Caco-2 (cell line): ENCODE measurements at regions not wholly inside any gene's neighbourhood (a gene's known extent, or its start where the extent isn't known, plus 50 kb on each side); places are given as distances from the start of the nearest gene placed in this dataset.

Experiments used
- BruUV-seq: library from RNA; stranded (reverse); fragments of 400-500 nt; replicated peaks from 2 replicates; lab custom pipeline; 2021; lab: Mats Ljungman, UMichigan
- CTCF ChIA-PET: fragments of 300-600 bp; sonication (Branson Sonifier 250); formaldehyde crosslinking; loops from one replicate; lab custom pipeline; 2022; ENCODE audit warnings: antibody characterized with exemption; lab: Charles Lee
- POLR2A ChIA-PET: fragments of 300-600 bp; sonication (Branson Sonifier 250); formaldehyde crosslinking; loops from one replicate; lab custom pipeline; 2022; ENCODE audit warnings: antibody characterized with exemption; lab: Charles Lee
- DNase-seq, 2 experiments: peaks; one replicate each; pipeline versions ENCODE4 v3.0.0 to v3.0.0-alpha.2; 2020 to 2022
- H3K27me3 ChIP-seq: replicated peaks from 2 replicates; pipeline ENCODE4 v1.6.0; 2011; ENCODE audit warnings: low read length; ENCODE audit not compliant: control insufficient read depth, insufficient read depth
- H3K36me3 ChIP-seq: 2 replicates; pipeline ENCODE4 v1.5.1; 2011; ENCODE audit warnings: low read length; ENCODE audit not compliant: control insufficient read depth, insufficient read depth
- H3K4me1 ChIP-seq: fragments of 250-450 bp; sonication (Bioruptor Pico); 2 replicates; pipeline ENCODE4 v1.5.1; 2020; ENCODE audit warnings: mild to moderate bottlenecking
- H3K4me3 ChIP-seq: 2 replicates; pipeline ENCODE4 v1.5.1; 2011; ENCODE audit warnings: low read depth, mild to moderate bottlenecking, control low read depth, low read length
- H3K9me3 ChIP-seq: fragments of 250-450 bp; sonication (Bioruptor Pico); 2 replicates; pipeline ENCODE4 v1.5.1; 2020; ENCODE audit warnings: mild to moderate bottlenecking, moderate library complexity
- H3K27ac Mint-ChIP-seq: one replicate; pipeline ENCODE4 v1.8.0; 2022; ENCODE audit warnings: mixed read lengths; ENCODE audit not compliant: unreplicated experiment
- H3K27me3 Mint-ChIP-seq: one replicate; pipeline ENCODE4 v1.8.0; 2022; ENCODE audit warnings: mixed read lengths; ENCODE audit not compliant: insufficient read depth, unreplicated experiment
- H3K36me3 Mint-ChIP-seq: one replicate; pipeline ENCODE4 v1.8.0; 2022; ENCODE audit warnings: mild to moderate bottlenecking, mixed read lengths; ENCODE audit not compliant: insufficient read depth, unreplicated experiment
- H3K4me1 Mint-ChIP-seq: one replicate; pipeline ENCODE4 v1.8.0; 2022; ENCODE audit warnings: low read depth, mixed read lengths; ENCODE audit not compliant: unreplicated experiment
- H3K4me3 Mint-ChIP-seq: one replicate; pipeline ENCODE4 v1.8.0; 2022; ENCODE audit warnings: mild to moderate bottlenecking, moderate library complexity, mixed read lengths; ENCODE audit not compliant: unreplicated experiment
- H3K9me3 Mint-ChIP-seq: one replicate; pipeline ENCODE4 v1.8.0; 2022; ENCODE audit warnings: mixed read lengths; ENCODE audit not compliant: unreplicated experiment
- CTCF ChIP-seq, 2 experiments: fragments of 200-600 bp in 1 of 2; IDR thresholded peaks; 1 replicate in 1 of 2; 2 replicates in 1 of 2; pipeline versions ENCODE4 v1.5.1 to v1.8.0; 2011 to 2022; ENCODE audit warnings: antibody characterized with exemption in 1 of 2, control low read depth in 1 of 2, inconsistent platforms in 1 of 2, low read depth in 1 of 2, low read length in 1 of 2, mild to moderate bottlenecking in 1 of 2, moderate library complexity in 1 of 2; ENCODE audit not compliant: insufficient read depth in 1 of 2, severe bottlenecking in 1 of 2, unreplicated experiment in 1 of 2
- intact Hi-C: fragments of 100-400 bp; cut with micrococcal nuclease; formaldehyde crosslinking; loops from one replicate; pipeline ENCODE4 v1.10.0; 2022; ENCODE audit not compliant: unreplicated experiment

DNA sequence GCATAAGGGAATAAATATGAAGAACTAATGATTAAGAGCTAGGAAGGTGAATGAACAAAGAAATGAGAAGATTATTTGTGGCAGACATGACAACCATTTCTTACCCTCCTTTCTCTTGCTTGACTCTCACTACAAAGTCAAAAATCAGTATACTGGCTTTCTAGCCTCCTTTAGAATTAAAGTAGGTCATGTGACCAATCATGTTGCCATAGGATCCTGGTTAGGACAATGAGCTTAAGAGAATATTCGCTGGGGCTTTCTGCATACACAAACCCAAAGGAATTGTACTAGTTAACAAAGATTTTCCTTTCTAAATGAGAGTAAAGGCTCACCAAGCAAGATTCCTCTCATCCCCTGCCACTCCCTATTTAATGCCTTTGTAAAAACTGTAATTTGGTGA is 76.0 kb upstream of the ID4 start:
- H3K27ac Mint-ChIP-seq, result no peak overlapping the region
- Histone ChIP-seq H3K27me3 (no peaks in the 10 kb centered on the region), H3K36me3 (no peaks in the 10 kb centered on the region), H3K4me3 (no peak overlapping the region), H3K9me3 (no peaks in the 10 kb centered on the region), H3K4me1 (no peaks in the 10 kb centered on the region)
- POLR2A ChIA-PET, result no interaction called here
- no peak for TF ChIP-seq CTCF (IDR thresholded peaks at IDR 0.05; ENCODE audit: insufficient read depth in 1 of 2, low read depth in 1 of 2, low read length in 1 of 2, severe bottlenecking in 1 of 2, unreplicated experiment in 1 of 2)
- no peak for DNase-seq
- intact Hi-C loops, result no loop called here
- no TSS peak for BruUV-seq
- no peak overlapping the region for H3K4me3 Mint-ChIP-seq
- no peaks in the 10 kb centered on the region for H3K36me3 Mint-ChIP-seq
- CTCF ChIA-PET, result no interaction called here
- H3K9me3 Mint-ChIP-seq, result no peaks in the 10 kb centered on the region
- H3K4me1 Mint-ChIP-seq, result no peaks in the 10 kb centered on the region
- no peaks in the 10 kb centered on the region for H3K27me3 Mint-ChIP-seq

DNA sequence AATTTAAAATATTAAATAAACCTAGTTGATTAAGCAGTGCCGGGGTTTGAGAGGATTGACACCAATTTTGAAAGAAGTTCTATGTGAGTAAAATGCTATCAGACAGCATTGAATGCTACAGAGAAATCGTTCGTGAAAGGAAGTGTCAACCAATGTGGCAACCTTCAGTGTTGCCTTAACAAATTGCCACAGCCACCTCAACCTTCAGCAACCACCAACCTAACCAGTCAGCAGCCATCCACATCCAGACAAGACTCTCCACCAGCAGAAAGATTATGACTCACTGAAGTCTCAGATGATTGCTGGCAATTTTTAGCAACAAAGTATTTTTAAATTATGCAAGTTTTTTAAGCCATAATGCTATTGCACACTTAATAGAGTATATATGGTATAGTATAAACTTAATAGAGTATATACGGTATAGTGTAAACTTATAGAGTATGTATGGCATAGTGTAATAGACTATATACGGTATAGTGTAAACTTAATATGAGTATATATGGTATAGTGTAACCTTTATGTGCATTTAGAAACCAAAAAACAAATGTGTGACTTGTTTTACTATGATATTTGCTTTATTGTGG is 65.3 kb upstream of the ID4 start:
- Histone ChIP-seq H3K9me3 (no peaks in the 10 kb centered on the region), H3K4me1 (no peaks in the 10 kb centered on the region), H3K4me3 (no peak overlapping the region), H3K27me3 (no peaks in the 10 kb centered on the region), H3K36me3 (no peaks in the 10 kb centered on the region)
- POLR2A ChIA-PET, result no interaction called here
- no peaks in the 10 kb centered on the region for H3K9me3 Mint-ChIP-seq
- BruUV-seq, result no TSS peak
- H3K4me3 Mint-ChIP-seq, result no peak overlapping the region
- H3K27me3 Mint-ChIP-seq, result no peaks in the 10 kb centered on the region
- DNase-seq, result no peak
- H3K27ac Mint-ChIP-seq, result no peak overlapping the region
- H3K36me3 Mint-ChIP-seq, result no peaks in the 10 kb centered on the region
- TF ChIP-seq CTCF (IDR thresholded peaks at IDR 0.05; ENCODE audit: insufficient read depth in 1 of 2, low read depth in 1 of 2, low read length in 1 of 2, severe bottlenecking in 1 of 2, unreplicated experiment in 1 of 2), result no peak
- intact Hi-C loops, result no loop called here
- H3K4me1 Mint-ChIP-seq, result no peaks in the 10 kb centered on the region
- CTCF ChIA-PET, result no interaction called here

DNA sequence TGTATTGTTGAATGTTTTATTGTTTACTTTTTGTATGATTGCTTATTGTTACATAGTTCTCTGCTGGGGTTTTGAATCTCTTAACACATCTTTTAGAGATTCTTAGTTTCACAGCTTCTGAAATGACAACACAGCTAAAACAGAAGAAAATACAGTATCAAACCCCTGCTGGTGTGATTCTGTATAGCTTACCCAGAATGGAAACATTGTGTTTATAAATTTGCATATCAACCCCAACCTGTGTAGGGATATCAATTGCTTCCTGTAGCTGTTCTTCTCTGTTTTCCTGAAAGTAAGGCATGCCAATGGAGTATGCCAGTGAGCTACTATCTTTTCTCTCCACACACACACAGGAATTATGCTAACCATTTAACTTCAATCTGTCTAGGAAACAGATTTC is 64.3 kb upstream of the ID4 start:
- no peak for DNase-seq
- H3K4me3 Mint-ChIP-seq, result no peak overlapping the region

More for the DNA sequence above, 64.3 kb upstream of the ID4 start:
- Histone ChIP-seq H3K4me1 (no peaks in the 10 kb centered on the region), H3K9me3 (no peaks in the 10 kb centered on the region), H3K4me3 (no peak overlapping the region), H3K36me3 (no peaks in the 10 kb centered on the region), H3K27me3 (no peaks in the 10 kb centered on the region)
- no peak for TF ChIP-seq CTCF (IDR thresholded peaks at IDR 0.05; ENCODE audit: insufficient read depth in 1 of 2, low read depth in 1 of 2, low read length in 1 of 2, severe bottlenecking in 1 of 2, unreplicated experiment in 1 of 2)
- intact Hi-C loops, result no loop called here
- no peaks in the 10 kb centered on the region for H3K27me3 Mint-ChIP-seq
- no peaks in the 10 kb centered on the region for H3K36me3 Mint-ChIP-seq
- no peak overlapping the region for H3K27ac Mint-ChIP-seq
- no peaks in the 10 kb centered on the region for H3K9me3 Mint-ChIP-seq
- CTCF ChIA-PET, result no interaction called here
- H3K4me1 Mint-ChIP-seq, result no peaks in the 10 kb centered on the region
- POLR2A ChIA-PET, result no interaction called here
- no TSS peak for BruUV-seq
